HG03097 (cell line): ENCODE measurements at regions not wholly inside any gene's neighbourhood (a gene's known extent, or its start where the extent isn't known, plus 50 kb on each side); places are given as distances from the start of the nearest gene placed in this dataset.

Source experiments
- ATAC-seq: cut with Tn5 transposase; IDR thresholded peaks from one replicate; pipeline ENCODE4 v1.9.1; 2021; ENCODE audit not compliant: unreplicated experiment, low FRiP score

GRCh38 chr7:35356495-35356894 lies 102.6 kb upstream of the TBX20 start:
- no peak for ATAC-seq

DNA sequence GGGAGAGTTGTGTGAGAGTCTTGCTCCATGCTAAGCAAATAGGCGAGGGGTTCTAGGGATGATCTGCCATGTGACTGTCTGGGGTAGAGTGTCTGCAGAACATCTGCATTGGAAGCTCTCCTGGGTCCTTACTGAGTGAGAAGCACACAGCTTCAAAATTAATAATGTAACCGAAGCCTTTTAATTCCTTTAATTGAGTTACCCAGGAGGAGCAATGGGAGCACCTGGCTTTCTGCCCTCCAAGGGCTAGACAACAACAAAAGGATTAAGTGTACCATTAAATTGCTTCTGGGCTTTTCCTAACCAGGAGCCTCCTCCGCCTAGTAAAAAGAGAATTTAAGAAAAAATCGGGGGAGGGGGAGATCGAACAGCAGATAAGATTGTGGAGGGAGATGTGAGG lies 102.0 kb upstream of the TBX20 start:
- ATAC-seq = no peak

- no peak for ATAC-seq
Measured at GRCh38 chr7:35355199-35355598, 101.3 kb upstream of the TBX20 start.

DNA sequence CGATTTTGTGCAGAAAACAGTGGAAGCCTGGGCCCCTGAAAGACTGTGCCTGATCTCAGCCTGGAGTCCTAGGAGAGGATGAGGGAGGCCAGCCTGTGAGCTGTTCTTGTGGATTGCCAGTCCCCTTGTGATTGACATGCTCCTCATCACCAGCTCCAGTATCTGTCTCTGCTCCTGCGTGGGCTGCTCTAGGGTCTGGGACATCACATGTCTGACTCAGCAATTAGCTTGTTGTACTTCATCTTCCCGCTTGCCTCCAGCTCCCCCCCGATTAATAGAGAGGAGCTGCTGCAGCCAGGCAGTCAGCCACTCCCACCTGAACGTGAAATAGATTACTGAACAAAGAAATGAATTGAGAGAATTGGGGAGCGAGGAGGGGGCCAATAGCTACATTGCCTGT lies 99.6 kb upstream of the TBX20 start:
- ATAC-seq = no peak

DNA sequence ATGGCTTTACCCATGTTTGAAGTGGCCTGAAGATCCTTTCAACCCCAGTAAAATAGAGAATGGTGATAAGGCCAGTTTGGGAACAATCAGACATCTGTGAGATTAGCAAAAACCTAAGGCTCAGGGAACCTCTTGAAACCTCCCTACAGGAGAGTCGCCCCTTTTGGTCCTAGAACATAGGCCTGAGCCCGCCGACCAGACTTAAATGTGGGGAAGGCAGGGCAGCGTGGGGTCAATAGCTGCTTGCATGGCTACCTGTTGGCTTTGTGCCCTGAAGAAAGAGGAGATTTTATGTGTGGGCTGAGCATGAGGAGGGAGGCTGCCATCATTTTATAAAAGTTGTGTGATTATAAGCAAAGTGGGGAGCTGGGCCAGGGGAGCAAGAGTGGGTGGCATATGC lies 97.6 kb upstream of the TBX20 start:
- ATAC-seq = no peak

DNA sequence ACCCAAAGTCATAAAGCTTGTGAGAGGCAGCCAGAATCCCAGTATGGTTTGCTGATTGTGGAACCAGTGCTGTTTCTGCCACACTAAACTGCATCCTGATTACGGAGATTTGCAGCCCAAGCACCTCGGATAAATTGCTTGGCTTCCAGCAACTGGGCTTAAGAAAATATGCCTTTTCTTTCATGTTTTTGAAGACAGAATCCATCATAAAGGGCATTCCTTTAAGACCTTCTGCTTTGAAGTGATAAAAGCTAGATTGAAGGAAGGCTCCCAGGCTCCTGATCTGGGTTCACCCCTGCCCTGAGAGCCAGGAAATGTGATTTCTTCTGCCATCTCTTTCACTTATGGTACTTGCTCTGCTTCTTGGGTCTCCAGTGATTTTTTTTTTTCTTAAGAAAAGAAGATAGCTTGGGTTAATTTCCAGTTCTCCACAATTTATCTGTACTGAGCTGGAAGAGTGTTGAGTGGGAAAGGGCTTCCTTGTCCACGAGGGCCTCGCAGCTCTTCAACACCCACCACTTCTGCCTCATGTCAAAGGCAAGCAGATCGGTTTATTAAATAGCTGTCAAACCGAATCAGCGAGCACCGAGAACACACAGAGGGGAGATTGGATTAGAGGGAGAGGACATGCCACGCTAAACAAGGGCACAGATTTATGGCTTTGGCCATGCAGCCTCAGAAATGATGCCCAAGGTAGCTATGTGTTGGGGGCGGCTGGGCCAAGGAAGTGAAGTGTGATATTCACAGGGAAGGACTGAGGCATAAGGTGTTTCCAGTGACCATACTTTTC lies 94.9 kb upstream of the TBX20 start:
- no peak for ATAC-seq

- ATAC-seq = no peak
Measured at GRCh38 chr7:35342786-35343185, 88.9 kb upstream of the TBX20 start.

- no peak for ATAC-seq
Measured at GRCh38 chr7:35339811-35340210, 85.9 kb upstream of the TBX20 start.

DNA sequence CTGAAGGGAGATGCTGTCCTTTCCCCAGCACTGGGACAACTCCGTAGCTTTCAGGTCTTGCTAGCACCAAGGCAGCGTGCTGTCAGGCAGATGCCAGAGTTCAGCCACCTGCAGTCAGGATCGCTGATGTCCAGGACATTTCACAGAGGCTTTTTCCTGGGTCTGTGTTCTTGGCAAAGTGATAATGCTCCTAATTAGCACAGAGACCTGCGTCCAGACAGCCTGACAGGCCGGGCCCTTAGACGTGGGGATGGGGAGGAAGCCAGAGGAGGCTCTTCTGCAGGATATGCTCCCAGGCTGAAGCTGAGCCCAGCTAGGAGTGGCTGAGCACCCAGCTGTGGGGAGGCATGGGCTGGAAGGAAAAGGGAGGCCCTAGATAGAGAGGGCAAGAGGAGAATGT lies 82.5 kb upstream of the TBX20 start:
- ATAC-seq = no peak

- ATAC-seq = no peak
Measured at GRCh38 chr7:35334506-35334905, 80.6 kb upstream of the TBX20 start.

GRCh38 chr7:35333265-35333664 lies 79.4 kb upstream of the TBX20 start:
- ATAC-seq = no peak

DNA sequence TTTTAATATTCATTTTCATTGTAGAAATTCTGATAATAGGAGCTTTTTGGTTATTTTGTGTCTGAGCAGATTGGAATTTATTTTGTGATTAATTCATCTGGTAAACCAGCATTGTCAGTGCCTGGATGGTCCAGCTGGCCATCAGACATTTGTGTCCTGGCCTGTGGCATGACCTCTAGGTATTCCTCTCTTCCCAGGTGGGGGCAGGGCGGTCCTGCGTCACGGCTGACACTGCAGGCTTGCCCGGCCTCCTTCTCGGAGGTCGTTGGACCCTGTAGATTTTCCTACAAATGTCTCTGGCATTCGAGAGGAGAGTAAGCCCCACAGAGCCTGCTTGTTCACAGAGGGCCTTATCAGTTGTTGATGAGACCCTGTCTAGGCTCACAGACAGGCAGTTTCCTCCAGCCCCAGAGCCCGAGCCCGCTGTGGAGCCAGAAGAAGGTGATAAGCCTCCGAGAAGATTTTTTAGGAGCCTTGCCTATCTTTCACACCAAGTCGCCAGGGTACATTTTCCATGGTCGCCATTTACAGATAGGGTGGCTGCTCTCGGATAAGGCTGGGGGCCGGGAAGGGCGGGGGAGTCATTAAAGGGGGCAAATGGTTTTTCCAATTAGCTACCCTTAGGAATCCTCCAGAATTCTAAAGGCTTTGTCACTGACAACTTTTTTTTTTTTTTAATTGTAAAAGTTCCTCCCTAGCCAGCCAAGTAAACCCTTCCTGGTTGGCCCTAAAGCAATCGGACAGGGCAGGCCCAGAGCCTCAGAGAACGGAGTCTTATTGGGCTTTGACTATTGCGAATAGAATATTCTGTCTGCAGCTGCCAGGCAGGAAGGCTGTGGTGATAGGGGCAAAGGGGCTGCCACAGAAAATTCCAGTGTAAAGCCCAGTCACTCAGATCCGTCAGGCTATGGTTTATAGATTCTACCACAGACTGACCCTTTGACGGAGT lies 78.1 kb upstream of the TBX20 start:
- no peak for ATAC-seq

- ATAC-seq = no peak
Measured at GRCh38 chr7:35329026-35329425, 75.1 kb upstream of the TBX20 start.

DNA sequence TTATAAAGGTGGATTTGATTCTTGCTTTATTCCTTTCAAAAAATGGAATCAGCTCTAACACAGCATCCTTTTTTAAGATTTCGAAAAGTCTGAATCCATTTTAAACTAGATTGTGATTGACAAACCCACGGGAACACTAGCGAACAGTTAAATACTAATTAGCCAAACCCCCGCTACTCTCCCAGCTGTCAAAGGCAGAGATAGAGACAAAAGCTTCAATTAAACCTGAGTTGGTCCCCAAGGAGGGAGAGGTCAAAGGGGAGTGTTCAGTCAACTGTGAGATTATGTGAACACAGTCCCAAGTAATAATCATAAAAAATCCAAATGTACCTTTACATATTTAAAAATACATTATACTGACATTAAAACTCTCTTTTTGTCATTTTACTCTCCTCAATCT lies 65.7 kb upstream of the TBX20 start:
- ATAC-seq = no peak

DNA sequence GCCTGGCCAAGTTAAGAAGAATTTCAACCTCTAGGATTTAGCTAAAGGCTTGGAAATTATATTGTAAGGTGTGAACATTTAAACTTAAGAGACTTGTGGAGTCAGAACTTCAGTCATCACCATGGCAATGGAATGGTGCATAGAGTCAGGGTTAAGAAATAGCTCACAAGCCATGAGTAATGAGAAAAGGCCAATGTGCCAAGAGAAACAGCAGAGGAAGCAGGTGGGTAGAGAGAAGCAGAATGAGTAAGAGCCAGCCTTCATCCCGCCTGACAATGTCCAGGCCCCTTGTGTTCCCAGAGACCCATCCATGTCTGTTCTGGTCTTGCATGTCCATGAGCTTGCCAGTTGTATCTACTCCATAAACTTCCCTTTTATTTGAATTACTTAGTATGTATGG lies 62.6 kb upstream of the TBX20 start:
- no peak for ATAC-seq

- no peak for ATAC-seq
Measured at GRCh38 chr7:35315517-35315916, 61.6 kb upstream of the TBX20 start.

DNA sequence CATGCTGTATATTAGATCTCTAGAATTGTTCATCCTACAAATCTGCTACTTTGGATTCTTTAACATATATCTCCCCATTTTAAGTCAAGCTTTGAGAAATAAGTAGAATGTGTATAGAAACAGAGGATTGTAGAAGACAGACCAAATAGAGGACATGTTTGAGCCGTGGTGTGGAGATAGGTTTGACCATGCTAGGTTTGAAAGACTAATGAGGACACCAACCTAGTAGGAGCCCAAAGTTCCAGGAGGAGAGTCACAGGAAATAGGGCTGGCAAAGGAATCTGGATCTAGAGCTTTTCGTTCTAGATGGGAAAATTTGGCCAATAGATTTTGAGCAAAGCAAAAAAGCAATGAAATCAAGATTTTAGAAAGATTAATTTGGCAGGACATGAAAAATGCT lies 60.5 kb upstream of the TBX20 start:
- ATAC-seq = no peak

- no peak for ATAC-seq
Measured at GRCh38 chr7:35313575-35313974, 59.7 kb upstream of the TBX20 start.
